HT1080 (cell line): ENCODE measurements at regions not wholly inside any gene's neighbourhood (a gene's known extent, or its start where the extent isn't known, plus 50 kb on each side); places are given as distances from the start of the nearest gene placed in this dataset. TPM values are rescaled to one million over a fixed set of nuclear protein-coding genes. Genes with fewer than 3 reads are reported as not detected.

Source experiments
- small RNA-seq: library from RNA; depleted of rRNA; stranded (forward); fragments of <200 nt; gene quantifications from one replicate; pipeline ENCODE3, GENCODE V24; 2014

Small RNAs in the stretch of these regions (small RNA-seq; reads per million reads assigned to genes)
- not detected for gene AL590032.1
- gene MIR4675 = not detected
